Epithelial cell of proximal tubule (primary cell): ENCODE measurements at regions not wholly inside any gene's neighbourhood (a gene's known extent, or its start where the extent isn't known, plus 50 kb on each side); places are given as distances from the start of the nearest gene placed in this dataset.

Experiments used
- DNase-seq: peaks from one replicate; pipeline ENCODE4 v3.0.0-alpha.2; 2011; ENCODE audit warnings: low read depth
- H3K4me3 ChIP-seq: 2 replicates; pipeline ENCODE4 v1.5.1; 2011; ENCODE audit warnings: low read depth, mild to moderate bottlenecking, low read length
- CTCF ChIP-seq: conservative IDR thresholded peaks from 2 replicates; pipeline ENCODE4 v1.5.1; 2012; ENCODE audit warnings: low read depth, mild to moderate bottlenecking, low read length

- H3K4me3 ChIP-seq = no peak overlapping the region
- TF ChIP-seq CTCF = no peak
- DNase-seq = no peak
Measured at GRCh38 chr11:104665641-104666040, 232.6 kb downstream of the CASP12 start.

- TF ChIP-seq CTCF = no peak
- peak; percentile 35 for DNase-seq
- no peak overlapping the region for H3K4me3 ChIP-seq
Measured at GRCh38 chr11:104663190-104664140, 234.8 kb downstream of the CASP12 start.

GRCh38 chr11:104661901-104662300 lies 236.4 kb downstream of the CASP12 start:
- no peak overlapping the region for H3K4me3 ChIP-seq
- no peak for DNase-seq
- TF ChIP-seq CTCF = no peak

- no peak for TF ChIP-seq CTCF
- DNase-seq = no peak
- H3K4me3 ChIP-seq = no peak overlapping the region
Measured at GRCh38 chr11:104661471-104661870, 236.8 kb downstream of the CASP12 start.

- H3K4me3 ChIP-seq = no peak overlapping the region
- no peak for DNase-seq
- no peak for TF ChIP-seq CTCF
Measured at GRCh38 chr11:104658177-104658576, 240.1 kb downstream of the CASP12 start.

GRCh38 chr11:104657083-104657482 lies 241.2 kb downstream of the CASP12 start:
- TF ChIP-seq CTCF = no peak
- no peak overlapping the region for H3K4me3 ChIP-seq
- DNase-seq = no peak

- DNase-seq = no peak
- H3K4me3 ChIP-seq = no peak overlapping the region
- no peak for TF ChIP-seq CTCF
Measured at GRCh38 chr11:104655066-104655465, 243.2 kb downstream of the CASP12 start.
